EL (cell line): ENCODE measurements at regions not wholly inside any gene's neighbourhood (a gene's known extent, or its start where the extent isn't known, plus 50 kb on each side); places are given as distances from the start of the nearest gene placed in this dataset.
"Not testable (repeated sequence)": the region's sequence is repeated elsewhere in the genome, so short reads cannot be mapped to it uniquely, and the experiment has no call there.

Experiments
- DNase-seq: peaks from one replicate; pipeline ENCODE4 v3.0.0-alpha.2; 2016

GRCh38 chr11:86144846-86145245, 76.0 kb upstream of the PICALM start:
- no peak for DNase-seq

- not testable (repeated sequence) for DNase-seq
Observed at GRCh38 chr11:86144087-86144486, 75.2 kb upstream of the PICALM start.

- DNase-seq = no peak
Observed at GRCh38 chr11:86143087-86144030, 74.5 kb upstream of the PICALM start.

- DNase-seq = no peak
Observed at GRCh38 chr11:86142170-86142569, 73.3 kb upstream of the PICALM start.

- no peak for DNase-seq
Observed at GRCh38 chr11:86141727-86142126, 72.8 kb upstream of the PICALM start.

- no peak for DNase-seq
Observed at GRCh38 chr11:86140334-86140990, 71.6 kb upstream of the PICALM start.

GRCh38 chr11:86138958-86139357, 70.1 kb upstream of the PICALM start:
- DNase-seq = peak; percentile 66

GRCh38 chr11:86136538-86136937, 67.7 kb upstream of the PICALM start:
- DNase-seq = no peak

GRCh38 chr11:86135319-86135714, 66.4 kb upstream of the PICALM start:
- DNase-seq = no peak

GRCh38 chr11:86134580-86135318, 65.9 kb upstream of the PICALM start:
- peak; percentile 8 for DNase-seq

- DNase-seq = no peak
Observed at GRCh38 chr11:86132667-86133249, 63.9 kb upstream of the PICALM start.

GRCh38 chr11:86129740-86130540, 61.1 kb upstream of the PICALM start:
- DNase-seq = no peak

GRCh38 chr11:86128914-86129313, 60.0 kb upstream of the PICALM start:
- no peak for DNase-seq

- no peak for DNase-seq
Observed at GRCh38 chr11:86126862-86127261, 58.0 kb upstream of the PICALM start.

- DNase-seq = no peak
Observed at GRCh38 chr11:86124251-86125233, 55.7 kb upstream of the PICALM start.

GRCh38 chr11:86122773-86123172, 53.9 kb upstream of the PICALM start:
- DNase-seq = no peak

- DNase-seq = no peak
Observed at GRCh38 chr11:86120807-86121206, 51.9 kb upstream of the PICALM start.

GRCh38 chr11:86119906-86120305, 51.0 kb upstream of the PICALM start:
- no peak for DNase-seq

- DNase-seq = no peak
Observed at GRCh38 chr11:86119077-86119476, 50.2 kb upstream of the PICALM start.
